Keratinocyte (primary cell): ENCODE measurements at regions not wholly inside any gene's neighbourhood (a gene's known extent, or its start where the extent isn't known, plus 50 kb on each side); places are given as distances from the start of the nearest gene placed in this dataset.

Source experiments
- DNase-seq: peaks from one replicate; pipeline ENCODE4 v3.0.0-alpha.2; 2011; ENCODE audit warnings: low read depth, missing footprints, low spot score
- FAIRE-seq: peaks from 2 replicates; lab custom pipeline; 2011; peaks lifted over from hg19 to GRCh38; lab: Jason Lieb, UNC
- H2AFZ ChIP-seq: 2 replicates; pipeline ENCODE4 v1.6.0; 2012; ENCODE audit warnings: low read length, control low read depth, inconsistent platforms; ENCODE audit not compliant: control insufficient read depth
- H3K27ac ChIP-seq: 2 replicates; pipeline ENCODE4 v1.5.1; 2011; ENCODE audit warnings: low read length; ENCODE audit not compliant: control insufficient read depth, insufficient read depth
- H3K27me3 ChIP-seq: 3 replicates; pipeline ENCODE4 v1.6.0; 2011; ENCODE audit warnings: low read length; ENCODE audit not compliant: control insufficient read depth, insufficient read depth; ENCODE audit errors: extremely low read depth
- H3K36me3 ChIP-seq, 2 experiments: 2 replicates in 1 of 2; 3 replicates in 1 of 2; pipeline ENCODE4 v1.5.1; 2011; ENCODE audit warnings: low read length in 2 of 2, mild to moderate bottlenecking in 1 of 2; ENCODE audit not compliant: control insufficient read depth in 2 of 2, insufficient read depth in 2 of 2; ENCODE audit errors: extremely low read depth in 1 of 2
- H3K4me1 ChIP-seq: 3 replicates; pipeline ENCODE4 v1.5.1; 2011; ENCODE audit warnings: low read length; ENCODE audit not compliant: control insufficient read depth, insufficient read depth; ENCODE audit errors: extremely low read depth
- H3K4me2 ChIP-seq: 3 replicates; pipeline ENCODE4 v1.6.0; 2011; ENCODE audit warnings: low read depth, low read length; ENCODE audit not compliant: control insufficient read depth, insufficient read depth; ENCODE audit errors: extremely low read depth
- H3K4me3 ChIP-seq, 3 experiments: fragments of 200-600 bp in 1 of 3; sonication (generic) in 1 of 3; 2 replicates in 2 of 3; 3 replicates in 1 of 3; pipeline ENCODE4 v1.5.1; 2011 to 2016; ENCODE audit warnings: low read length in 3 of 3, mild to moderate bottlenecking in 3 of 3, control low read depth in 2 of 3, inconsistent platforms in 1 of 3, low read depth in 1 of 3, mixed read lengths in 1 of 3, mixed run types in 1 of 3, moderate library complexity in 1 of 3; ENCODE audit not compliant: control insufficient read depth in 2 of 3, insufficient read depth in 2 of 3; ENCODE audit errors: extremely low read depth in 1 of 3
- H3K79me2 ChIP-seq: 2 replicates; pipeline ENCODE4 v1.6.0; 2012; ENCODE audit warnings: low read length; ENCODE audit not compliant: control insufficient read depth, insufficient read depth
- H3K9ac ChIP-seq: 3 replicates; pipeline ENCODE4 v1.6.0; 2011; ENCODE audit warnings: low read length; ENCODE audit not compliant: control insufficient read depth, insufficient read depth; ENCODE audit errors: extremely low read depth
- H3K9me1 ChIP-seq: 3 replicates; pipeline ENCODE4 v1.6.0; 2011; ENCODE audit warnings: low read length; ENCODE audit not compliant: control insufficient read depth, insufficient read depth; ENCODE audit errors: extremely low read depth
- H3K9me3 ChIP-seq: 2 replicates; pipeline ENCODE4 v1.5.1; 2012; ENCODE audit warnings: low read depth, low read length; ENCODE audit not compliant: control insufficient read depth
- H4K20me1 ChIP-seq: 3 replicates; pipeline ENCODE4 v1.6.0; 2011; ENCODE audit warnings: low read length; ENCODE audit not compliant: control insufficient read depth, insufficient read depth; ENCODE audit errors: extremely low read depth
- EZH2 ChIP-seq: IDR thresholded peaks from one replicate; pipeline ENCODE4 v1.6.1; 2012; ENCODE audit warnings: inconsistent platforms, mild to moderate bottlenecking, low read length, moderate library complexity
- dilution Hi-C: fragments of 300-500 bp; cut with MboI; formaldehyde crosslinking; loops from one replicate; pipeline ENCODE4 v1.7.0; 2020; ENCODE audit warnings: low sequenced_read_pairs; ENCODE audit not compliant: extremely low pct_ligation_motif_present
- TF ChIP-seq, protein P1 (sequence below), 3 experiments: IDR thresholded peaks in 1 of 3; conservative IDR thresholded peaks in 1 of 3; optimal IDR thresholded peaks in 1 of 3; 2 replicates in 2 of 3; 3 replicates in 1 of 3; pipeline versions ENCODE3 to v1.5.1; 2011; ENCODE audit warnings: low read length in 3 of 3, mild to moderate bottlenecking in 3 of 3, moderate library complexity in 2 of 3, control low read depth in 1 of 3, inconsistent platforms in 1 of 3; ENCODE audit not compliant: insufficient read depth in 2 of 3; ENCODE audit errors: extremely low read depth in 1 of 3

DNA sequence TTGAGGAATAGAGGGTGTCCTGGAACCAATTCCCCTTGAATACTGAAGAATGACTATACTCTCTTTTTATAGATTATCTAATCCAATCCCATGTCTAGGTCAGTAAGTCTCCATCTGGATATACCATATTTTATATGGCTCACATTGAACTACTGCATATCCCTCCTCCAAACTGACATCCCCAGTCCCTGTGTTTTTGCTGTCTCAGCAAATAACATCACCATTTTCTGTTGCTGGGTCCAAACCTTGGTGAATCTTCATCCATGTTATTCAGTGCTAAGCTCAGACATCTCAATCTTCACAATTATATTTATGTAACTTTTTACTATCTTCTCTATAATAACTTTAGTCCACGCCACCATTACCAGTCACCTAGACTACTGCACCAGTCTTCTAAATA, 269.6 kb upstream of the CNTNAP4 start:
- Histone ChIP-seq H3K27me3 (no peaks in the 10 kb centered on the region), H3K27ac (no peak overlapping the region), H3K9me3 (no peaks in the 10 kb centered on the region), H3K79me2 (no peaks in the 10 kb centered on the region), H3K9ac (no peak overlapping the region), H3K36me3 (no peaks in the 10 kb centered on the region), H2AFZ (no peak overlapping the region), H3K4me2 (no peak overlapping the region), H3K9me1 (no peaks in the 10 kb centered on the region), H4K20me1 (no peaks in the 10 kb centered on the region), H3K4me1 (no peaks in the 10 kb centered on the region), H3K4me3 (no peak overlapping the region)
- TF ChIP-seq, protein P1, sequence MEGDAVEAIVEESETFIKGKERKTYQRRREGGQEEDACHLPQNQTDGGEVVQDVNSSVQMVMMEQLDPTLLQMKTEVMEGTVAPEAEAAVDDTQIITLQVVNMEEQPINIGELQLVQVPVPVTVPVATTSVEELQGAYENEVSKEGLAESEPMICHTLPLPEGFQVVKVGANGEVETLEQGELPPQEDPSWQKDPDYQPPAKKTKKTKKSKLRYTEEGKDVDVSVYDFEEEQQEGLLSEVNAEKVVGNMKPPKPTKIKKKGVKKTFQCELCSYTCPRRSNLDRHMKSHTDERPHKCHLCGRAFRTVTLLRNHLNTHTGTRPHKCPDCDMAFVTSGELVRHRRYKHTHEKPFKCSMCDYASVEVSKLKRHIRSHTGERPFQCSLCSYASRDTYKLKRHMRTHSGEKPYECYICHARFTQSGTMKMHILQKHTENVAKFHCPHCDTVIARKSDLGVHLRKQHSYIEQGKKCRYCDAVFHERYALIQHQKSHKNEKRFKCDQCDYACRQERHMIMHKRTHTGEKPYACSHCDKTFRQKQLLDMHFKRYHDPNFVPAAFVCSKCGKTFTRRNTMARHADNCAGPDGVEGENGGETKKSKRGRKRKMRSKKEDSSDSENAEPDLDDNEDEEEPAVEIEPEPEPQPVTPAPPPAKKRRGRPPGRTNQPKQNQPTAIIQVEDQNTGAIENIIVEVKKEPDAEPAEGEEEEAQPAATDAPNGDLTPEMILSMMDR (optimal IDR thresholded peaks at IDR 0.05 in 1 of 3, IDR thresholded peaks at IDR 0.05 in 1 of 3, conservative IDR thresholded peaks at IDR 0.05 in 1 of 3; ENCODE audit: extremely low read depth in 1 of 3, insufficient read depth in 2 of 3, low read length in 3 of 3) = no peak
- TF ChIP-seq EZH2 = no peak
- DNase-seq (no peak), FAIRE-seq (no peak)
- dilution Hi-C loops = no loop called here

DNA sequence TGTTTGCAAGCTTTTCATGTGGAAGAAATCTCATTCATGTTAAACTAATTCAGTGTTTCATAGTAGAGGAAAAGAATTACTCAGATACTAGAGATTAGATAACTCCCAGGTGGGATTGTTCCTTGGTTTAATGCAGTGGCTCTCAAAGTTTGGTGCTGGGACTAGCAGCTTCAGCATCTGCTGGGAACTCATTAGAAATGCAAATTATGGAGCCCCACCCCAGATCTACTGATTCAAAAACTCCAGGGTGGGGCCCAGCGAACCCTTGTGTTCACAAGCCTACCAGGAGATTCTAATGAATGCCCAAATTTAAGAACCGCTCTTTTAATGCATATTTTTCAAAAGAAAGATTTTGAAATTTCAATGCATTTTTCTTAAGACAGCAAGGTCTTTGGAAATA, 253.4 kb upstream of the CNTNAP4 start:
- no peaks in the 10 kb centered on the region for H3K36me3 ChIP-seq
- no peak overlapping the region for H3K27ac ChIP-seq
- FAIRE-seq = no peak
- TF ChIP-seq, protein P1 (optimal IDR thresholded peaks at IDR 0.05 in 1 of 3, IDR thresholded peaks at IDR 0.05 in 1 of 3, conservative IDR thresholded peaks at IDR 0.05 in 1 of 3; ENCODE audit: extremely low read depth in 1 of 3, insufficient read depth in 2 of 3, low read length in 3 of 3) = no peak
- no peak for TF ChIP-seq EZH2
- no peaks in the 10 kb centered on the region for H3K9me1 ChIP-seq
- no peaks in the 10 kb centered on the region for H3K27me3 ChIP-seq
- H3K4me3 ChIP-seq = no peak overlapping the region
- no peaks in the 10 kb centered on the region for H3K4me1 ChIP-seq
- H2AFZ ChIP-seq = no peak overlapping the region
- no peaks in the 10 kb centered on the region for H4K20me1 ChIP-seq
- H3K9me3 ChIP-seq = peaks cover 2% of the 10 kb centered on the region
- no peak for DNase-seq
- no peak overlapping the region for H3K9ac ChIP-seq
- H3K79me2 ChIP-seq = no peaks in the 10 kb centered on the region
- no peak overlapping the region for H3K4me2 ChIP-seq
- dilution Hi-C loops = no loop called here
